Natural killer cell treated with Interleukin-12 subunit alpha and Interleukin-12 subunit beta and Interleukin-15 and Interleukin-18, amount 100 ng/mL, for 72 hours (primary cell): ENCODE measurements at regions not wholly inside any gene's neighbourhood (a gene's known extent, or its start where the extent isn't known, plus 50 kb on each side); places are given as distances from the start of the nearest gene placed in this dataset.

Experiments used
- ATAC-seq, 2 donors: fragments of 150-1000 bp; cut with Tn5 transposase in 1 of 2; sonication (Bioruptor Pico), chemical (Tn5 transposase) in 1 of 2; 2 replicates each; pipeline ENCODE4 v1.10.0; 2021
- DNase-seq: peaks from one replicate; pipeline ENCODE4 v3.0.0; 2022; ENCODE audit warnings: low spot score
- H3K27ac Mint-ChIP-seq, 2 donors: 1 replicate in 1 of 2; 2 replicates in 1 of 2; pipeline ENCODE4 v1.8.0; 2022; ENCODE audit warnings: mixed read lengths in 2 of 2, mild to moderate bottlenecking in 1 of 2, moderate library complexity in 1 of 2
- H3K27me3 Mint-ChIP-seq, 2 donors: 1 replicate in 1 of 2; 2 replicates in 1 of 2; pipeline ENCODE4 v1.8.0; 2022; ENCODE audit warnings: mixed read lengths in 2 of 2
- H3K36me3 Mint-ChIP-seq: one replicate; pipeline ENCODE4 v1.8.0; 2022; ENCODE audit warnings: mixed read lengths
- H3K4me1 Mint-ChIP-seq, 2 donors: 1 replicate in 1 of 2; 2 replicates in 1 of 2; pipeline ENCODE4 v1.8.0; 2022; ENCODE audit warnings: low read depth in 2 of 2, mixed read lengths in 2 of 2, mild to moderate bottlenecking in 1 of 2
- H3K4me3 Mint-ChIP-seq: one replicate; pipeline ENCODE4 v1.8.0; 2022; ENCODE audit warnings: mixed read lengths
- H3K9me3 Mint-ChIP-seq: 2 replicates; pipeline ENCODE4 v1.8.0; 2022; ENCODE audit warnings: mixed read lengths

- H3K4me1 Mint-ChIP-seq = peaks cover 1 to 7% of the 10 kb centered on the region in 2 donors
- ATAC-seq = peak in 1 of 2 donors; percentile 43
- H3K9me3 Mint-ChIP-seq = no peaks in the 10 kb centered on the region
- H3K4me3 Mint-ChIP-seq = no peak overlapping the region
- H3K36me3 Mint-ChIP-seq = no peaks in the 10 kb centered on the region
- DNase-seq = no peak
- peaks cover 0 to under 1% of the 10 kb centered on the region in 2 donors for H3K27me3 Mint-ChIP-seq
- no peak overlapping the region for H3K27ac Mint-ChIP-seq
Observed at GRCh38 chr14:71296184-71296583, 388.9 kb downstream of the PCNX1 start.

DNA sequence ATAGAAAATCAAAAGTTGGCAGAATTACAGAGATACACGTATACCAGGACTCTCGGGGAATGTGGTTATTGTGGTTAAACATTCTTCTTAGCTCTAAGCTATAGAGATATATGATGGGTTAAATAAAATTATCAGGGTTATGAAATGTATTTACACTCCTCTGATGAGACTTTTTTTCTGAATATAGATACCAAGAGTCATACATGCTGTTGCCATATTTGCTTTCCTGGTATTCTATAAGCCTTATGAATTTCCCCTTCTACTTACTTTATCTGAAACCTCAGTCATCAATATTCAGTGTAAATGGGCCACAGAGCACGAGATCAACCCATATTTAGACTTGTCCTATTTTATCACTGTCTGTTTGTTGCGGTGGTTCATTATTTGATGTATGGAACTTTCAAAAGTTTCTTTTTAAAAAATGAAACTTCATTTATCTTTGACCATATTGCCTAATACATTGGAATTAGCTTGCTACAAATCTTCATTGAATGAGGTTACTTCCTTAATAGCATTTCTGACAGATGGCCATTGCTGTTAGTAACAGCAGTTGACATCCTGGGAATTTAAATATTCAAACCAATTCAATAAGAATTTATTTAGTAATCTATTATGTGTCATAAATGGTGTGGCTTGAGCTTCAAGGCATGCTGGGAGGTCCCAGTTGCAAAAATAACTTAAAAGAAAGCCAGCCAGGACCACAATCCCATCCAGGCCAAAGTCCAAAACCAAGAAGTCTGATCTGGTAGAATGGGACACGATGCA lies 393.5 kb downstream of the PCNX1 start:
- H3K27ac Mint-ChIP-seq = peak overlapping the region in 1 of 2 donors; percentile 35
- peaks cover 0 to 9% of the 10 kb centered on the region in 2 donors for H3K4me1 Mint-ChIP-seq
- H3K36me3 Mint-ChIP-seq = peaks cover 12% of the 10 kb centered on the region
- DNase-seq = no peak
- H3K4me3 Mint-ChIP-seq = no peak overlapping the region
- H3K27me3 Mint-ChIP-seq = peaks cover 0 to 6% of the 10 kb centered on the region in 2 donors
- peaks cover 4% of the 10 kb centered on the region for H3K9me3 Mint-ChIP-seq
- no peak for ATAC-seq

GRCh38 chr14:71301611-71302010 lies 394.4 kb downstream of the PCNX1 start:
- no peak for ATAC-seq
- peak overlapping the region in 1 of 2 donors; percentile 35 for H3K27ac Mint-ChIP-seq

GRCh38 chr14:71304690-71305089 lies 397.4 kb downstream of the PCNX1 start:
- no peak for DNase-seq
- peaks cover 0 to 5% of the 10 kb centered on the region in 2 donors for H3K4me1 Mint-ChIP-seq
- H3K36me3 Mint-ChIP-seq = peaks cover 12% of the 10 kb centered on the region
- H3K4me3 Mint-ChIP-seq = no peak overlapping the region
- no peak for ATAC-seq
- peaks cover 4% of the 10 kb centered on the region for H3K9me3 Mint-ChIP-seq
- H3K27ac Mint-ChIP-seq = no peak overlapping the region
- peaks cover 14 to 18% of the 10 kb centered on the region in 2 donors for H3K27me3 Mint-ChIP-seq

More at GRCh38 chr14:71301611-71302010, 394.4 kb downstream of the PCNX1 start:
- no peak overlapping the region for H3K4me3 Mint-ChIP-seq
- H3K9me3 Mint-ChIP-seq = peaks cover 4% of the 10 kb centered on the region
- H3K4me1 Mint-ChIP-seq = peaks cover 0 to 5% of the 10 kb centered on the region in 2 donors
- no peak for DNase-seq
- peaks cover 0 to 8% of the 10 kb centered on the region in 2 donors for H3K27me3 Mint-ChIP-seq
- H3K36me3 Mint-ChIP-seq = peaks cover 12% of the 10 kb centered on the region

- Mint-ChIP-seq H3K4me3 (no peak overlapping the region), H3K27me3 (peaks cover 21 to 26% of the 10 kb centered on the region in 2 donors), H3K4me1 (no peaks in the 10 kb centered on the region), H3K36me3 (peaks cover 24% of the 10 kb centered on the region), H3K9me3 (peaks cover 4% of the 10 kb centered on the region), H3K27ac (no peak overlapping the region)
- DNase-seq = no peak
- no peak for ATAC-seq
Observed at GRCh38 chr14:71308671-71309070, 401.4 kb downstream of the PCNX1 start.

GRCh38 chr14:71309756-71310155 lies 402.5 kb downstream of the PCNX1 start:
- DNase-seq = no peak
- H3K4me3 Mint-ChIP-seq = no peak overlapping the region
- peaks cover 21 to 26% of the 10 kb centered on the region in 2 donors for H3K27me3 Mint-ChIP-seq

GRCh38 chr14:71311061-71311460 lies 403.8 kb downstream of the PCNX1 start:
- H3K4me1 Mint-ChIP-seq = no peaks in the 10 kb centered on the region
- peaks cover 12% of the 10 kb centered on the region for H3K36me3 Mint-ChIP-seq
- ATAC-seq = no peak
- H3K27ac Mint-ChIP-seq = no peak overlapping the region
- DNase-seq = no peak
- H3K4me3 Mint-ChIP-seq = no peak overlapping the region
- no peaks in the 10 kb centered on the region for H3K9me3 Mint-ChIP-seq
- peaks cover 21 to 29% of the 10 kb centered on the region in 2 donors for H3K27me3 Mint-ChIP-seq

More at GRCh38 chr14:71309756-71310155, 402.5 kb downstream of the PCNX1 start:
- no peak for ATAC-seq
- Mint-ChIP-seq H3K36me3 (peaks cover 21% of the 10 kb centered on the region), H3K9me3 (peaks cover 3% of the 10 kb centered on the region), H3K4me1 (no peaks in the 10 kb centered on the region), H3K27ac (peak overlapping the region in 1 of 2 donors; percentile 17)

DNA sequence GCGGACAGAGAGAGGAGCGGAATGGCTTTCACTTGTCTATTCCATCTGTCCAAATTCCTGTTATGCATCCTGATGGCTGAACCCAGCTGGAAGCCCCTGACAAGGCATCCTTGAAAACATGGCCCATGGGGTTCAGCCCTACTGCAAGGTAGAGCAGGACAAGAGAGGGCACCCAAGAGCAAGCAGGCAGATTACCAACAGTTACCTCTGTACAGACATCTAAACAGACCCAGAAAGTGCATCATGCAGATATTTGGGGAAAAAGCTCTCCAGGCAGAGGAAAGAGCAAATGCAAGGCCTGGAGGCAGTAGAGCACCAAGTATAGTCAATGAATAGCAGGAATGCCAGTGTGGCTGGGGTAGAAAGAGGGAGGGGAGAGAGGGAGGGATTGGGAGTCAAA lies 407.5 kb downstream of the PCNX1 start:
- Mint-ChIP-seq H3K27me3 (peaks cover 7 to 18% of the 10 kb centered on the region in 2 donors), H3K36me3 (peaks cover 12% of the 10 kb centered on the region), H3K9me3 (no peaks in the 10 kb centered on the region), H3K4me3 (no peak overlapping the region), H3K4me1 (peaks cover 5 to 6% of the 10 kb centered on the region in 2 donors), H3K27ac (no peak overlapping the region)
- ATAC-seq (no peak), DNase-seq (no peak)

- Mint-ChIP-seq H3K4me1 (peaks cover 20 to 24% of the 10 kb centered on the region in 2 donors), H3K27me3 (peaks cover 0 to 12% of the 10 kb centered on the region in 2 donors), H3K9me3 (no peaks in the 10 kb centered on the region), H3K27ac (no peak overlapping the region), H3K4me3 (no peak overlapping the region), H3K36me3 (peaks cover 11% of the 10 kb centered on the region)
- ATAC-seq (no peak), DNase-seq (no peak)
Observed at GRCh38 chr14:71317385-71318096, 410.3 kb downstream of the PCNX1 start.

GRCh38 chr14:71318097-71318459 lies 410.8 kb downstream of the PCNX1 start:
- no peak for DNase-seq

GRCh38 chr14:71319666-71320065 lies 412.4 kb downstream of the PCNX1 start:
- DNase-seq = no peak
- Mint-ChIP-seq H3K27ac (peak overlapping the region; percentile 81 to 82), H3K36me3 (no peaks in the 10 kb centered on the region), H3K27me3 (peaks cover 0 to 8% of the 10 kb centered on the region in 2 donors), H3K4me1 (peaks cover 38 to 42% of the 10 kb centered on the region in 2 donors), H3K9me3 (no peaks in the 10 kb centered on the region), H3K4me3 (peak overlapping the region; percentile 91)
- ATAC-seq = peak in 1 of 2 donors; percentile 14

More at GRCh38 chr14:71318097-71318459, 410.8 kb downstream of the PCNX1 start:
- Mint-ChIP-seq H3K4me3 (no peak overlapping the region), H3K27me3 (peaks cover 0 to 11% of the 10 kb centered on the region in 2 donors), H3K27ac (no peak overlapping the region), H3K9me3 (no peaks in the 10 kb centered on the region), H3K4me1 (peaks cover 26 to 30% of the 10 kb centered on the region in 2 donors), H3K36me3 (peaks cover 6% of the 10 kb centered on the region)
- no peak for ATAC-seq

GRCh38 chr14:71320107-71320733 lies 413.0 kb downstream of the PCNX1 start, which contains the start of gene SIPA1L1:
SIPA1L1 (plus strand) TSS chr14:71320476.
- peaks cover 0 to 5% of the 10 kb centered on the region in 2 donors for H3K27me3 Mint-ChIP-seq
- peaks cover 43 to 48% of the 10 kb centered on the region in 2 donors for H3K4me1 Mint-ChIP-seq
- H3K4me3 Mint-ChIP-seq = peak within 1 kb of the TSS; percentile 91
- H3K36me3 Mint-ChIP-seq = no peaks in the 10 kb centered on the region
- no peaks in the 10 kb centered on the region for H3K9me3 Mint-ChIP-seq
- peak; percentile 92 to 94 for ATAC-seq
- DNase-seq = peak; percentile 99
- peak within 1 kb of the TSS; percentile 82 to 86 for H3K27ac Mint-ChIP-seq

DNA sequence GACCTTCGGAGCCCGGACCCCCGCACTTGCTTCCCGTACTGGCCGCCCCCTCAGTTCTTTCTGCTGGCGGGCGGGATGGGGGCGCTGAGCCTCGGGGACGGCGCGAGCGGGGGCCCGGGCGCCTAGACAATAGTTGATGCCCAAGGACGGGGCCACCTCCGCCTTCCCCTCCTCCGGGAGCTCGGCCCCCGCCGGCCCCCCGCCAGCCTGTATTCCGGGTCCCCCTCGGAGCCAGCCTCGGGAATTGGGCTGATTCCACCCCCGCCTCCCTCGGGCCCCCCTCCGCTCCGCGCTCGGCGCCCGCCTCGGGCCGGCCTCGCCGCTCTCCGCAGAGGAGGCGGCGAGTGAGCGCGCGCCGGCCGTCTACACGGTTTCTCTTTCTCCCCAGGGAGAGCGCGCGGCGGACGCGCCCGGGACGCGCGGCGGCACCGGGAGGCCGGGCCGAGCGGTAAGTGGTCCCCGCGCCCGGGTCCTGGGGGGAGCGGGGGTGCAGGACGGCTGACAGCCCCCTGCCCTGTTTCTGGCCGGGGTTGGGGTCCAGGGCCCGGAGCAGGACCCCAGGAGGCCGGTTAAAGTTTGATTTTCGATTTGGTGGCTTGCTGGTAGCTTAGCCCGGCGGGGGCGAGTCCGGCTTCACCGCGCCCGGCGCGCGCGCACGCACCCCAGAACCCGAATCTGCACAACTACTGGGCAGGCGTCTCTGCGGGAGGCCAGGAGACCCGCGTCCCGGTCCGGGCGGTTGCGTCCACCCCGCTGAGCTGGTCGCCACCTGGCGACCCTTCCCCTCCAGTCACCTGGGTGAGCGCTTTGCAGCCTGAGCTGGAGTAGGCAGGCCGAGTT lies 413.7 kb downstream of the PCNX1 start:
- no peaks in the 10 kb centered on the region for H3K36me3 Mint-ChIP-seq
- peak overlapping the region; percentile 91 for H3K4me3 Mint-ChIP-seq
- ATAC-seq = peak; percentile 72 to 78
- peaks cover 0 to 3% of the 10 kb centered on the region in 2 donors for H3K27me3 Mint-ChIP-seq
- peaks cover 51 to 55% of the 10 kb centered on the region in 2 donors for H3K4me1 Mint-ChIP-seq
- H3K27ac Mint-ChIP-seq = peak overlapping the region; percentile 81 to 86
- H3K9me3 Mint-ChIP-seq = no peaks in the 10 kb centered on the region
- DNase-seq = peak; percentile 84
